AG04450 (cell line): ENCODE measurements at regions not wholly inside any gene's neighbourhood (a gene's known extent, or its start where the extent isn't known, plus 50 kb on each side); places are given as distances from the start of the nearest gene placed in this dataset.

Experiments used
- CTCF ChIA-PET: fragments of 300-600, 350-600 bp; formaldehyde crosslinking; extraction: SDS; loops from one replicate; lab custom pipeline; 2022; ENCODE audit warnings: antibody characterized with exemption, inconsistent platforms; lab: Charles Lee
- POLR2A ChIA-PET: fragments of 350-600 bp; formaldehyde crosslinking; extraction: SDS; loops from one replicate; lab custom pipeline; 2021; ENCODE audit warnings: antibody characterized with exemption, inconsistent platforms; lab: Yijun Ruan, JAX
- DNase-seq: peaks from one replicate; pipeline ENCODE4 v3.0.0-alpha.2; 2011; ENCODE audit warnings: low read depth, low spot score
- H3K27ac ChIP-seq: one replicate; pipeline ENCODE4 v1.5.1; 2012; ENCODE audit warnings: low read depth, low read length, control low read depth
- H3K27me3 ChIP-seq: one replicate; pipeline ENCODE4 v1.6.0; 2012; ENCODE audit warnings: low read length; ENCODE audit not compliant: control insufficient read depth, insufficient read depth
- H3K4me3 ChIP-seq: 2 replicates; pipeline ENCODE4 v1.5.1; 2011; ENCODE audit warnings: mild to moderate bottlenecking, low read depth, low read length, control low read depth
- H3K9me3 ChIP-seq: 2 replicates; pipeline ENCODE4 v1.5.1; 2012; ENCODE audit warnings: low read length; ENCODE audit not compliant: control insufficient read depth, insufficient read depth
- TF ChIP-seq, protein P1 (sequence below): IDR thresholded peaks from 2 replicates; pipeline ENCODE4 v1.5.1; 2011; ENCODE audit warnings: low read depth, low read length, control low read depth, inconsistent platforms

DNA sequence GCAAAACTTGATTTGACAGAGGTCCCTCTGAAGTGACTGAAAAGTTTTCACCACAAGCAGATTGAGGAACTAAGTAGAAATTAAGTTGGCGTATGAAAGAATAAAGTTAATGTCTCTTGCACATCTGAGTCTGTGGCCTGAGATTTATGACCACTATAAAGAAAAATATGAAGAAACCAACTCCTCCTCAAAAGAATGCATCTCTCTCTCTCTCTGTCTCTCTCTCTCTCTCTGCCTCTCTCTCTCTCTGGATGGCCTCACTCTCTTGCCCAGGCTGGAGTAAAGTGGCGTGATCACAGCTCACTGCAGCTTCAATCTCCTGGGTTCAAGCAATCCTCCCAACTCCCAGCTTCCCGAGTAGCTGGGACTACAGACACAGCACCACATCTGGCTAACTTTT, 55.2 kb downstream of the RPL22L1 start:
- H3K27me3 ChIP-seq, result no peaks in the 10 kb centered on the region
- DNase-seq, result no peak
- H3K27ac ChIP-seq, result no peak overlapping the region
- no peaks in the 10 kb centered on the region for H3K9me3 ChIP-seq
- no peak overlapping the region for H3K4me3 ChIP-seq
- TF ChIP-seq, protein P1, sequence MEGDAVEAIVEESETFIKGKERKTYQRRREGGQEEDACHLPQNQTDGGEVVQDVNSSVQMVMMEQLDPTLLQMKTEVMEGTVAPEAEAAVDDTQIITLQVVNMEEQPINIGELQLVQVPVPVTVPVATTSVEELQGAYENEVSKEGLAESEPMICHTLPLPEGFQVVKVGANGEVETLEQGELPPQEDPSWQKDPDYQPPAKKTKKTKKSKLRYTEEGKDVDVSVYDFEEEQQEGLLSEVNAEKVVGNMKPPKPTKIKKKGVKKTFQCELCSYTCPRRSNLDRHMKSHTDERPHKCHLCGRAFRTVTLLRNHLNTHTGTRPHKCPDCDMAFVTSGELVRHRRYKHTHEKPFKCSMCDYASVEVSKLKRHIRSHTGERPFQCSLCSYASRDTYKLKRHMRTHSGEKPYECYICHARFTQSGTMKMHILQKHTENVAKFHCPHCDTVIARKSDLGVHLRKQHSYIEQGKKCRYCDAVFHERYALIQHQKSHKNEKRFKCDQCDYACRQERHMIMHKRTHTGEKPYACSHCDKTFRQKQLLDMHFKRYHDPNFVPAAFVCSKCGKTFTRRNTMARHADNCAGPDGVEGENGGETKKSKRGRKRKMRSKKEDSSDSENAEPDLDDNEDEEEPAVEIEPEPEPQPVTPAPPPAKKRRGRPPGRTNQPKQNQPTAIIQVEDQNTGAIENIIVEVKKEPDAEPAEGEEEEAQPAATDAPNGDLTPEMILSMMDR, result no peak
- CTCF ChIA-PET, result interaction anchor here (5.0 to 7.7 kb wide), 2 partner anchors 14 to 400 kb away, joined by 19 to 366 read pairs; partner anchors contain the start of gene CLDN11
- POLR2A ChIA-PET, result no interaction called here

DNA sequence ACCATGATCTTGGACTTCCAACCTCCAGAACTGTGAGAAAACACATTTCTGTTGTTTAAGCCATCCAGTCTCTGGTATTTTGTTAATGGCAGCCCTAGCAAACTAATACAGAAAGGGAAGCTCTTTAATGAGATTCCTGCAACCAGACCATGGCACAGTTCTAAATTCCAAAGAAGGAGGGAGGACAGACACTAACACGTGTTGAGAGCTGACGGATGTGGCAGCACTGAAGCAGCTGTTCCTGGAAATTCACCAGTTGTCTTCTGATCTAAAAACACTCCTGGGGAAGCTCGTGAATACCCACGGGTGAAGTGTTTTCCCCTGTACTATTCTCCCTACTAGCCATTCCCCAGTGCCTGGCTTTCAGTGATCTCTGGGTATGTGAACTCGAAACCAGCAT, 56.7 kb downstream of the RPL22L1 start:
- no peak for DNase-seq
- TF ChIP-seq, protein P1, result no peak
- ChIA-PET POLR2A (interaction anchor here (0.5 kb wide), 1 partner anchor 674 kb away, joined by 8 read pairs; no protein-coding TSS in a partner anchor), CTCF (interaction anchor here (0.7 to 7.7 kb wide), 20 partner anchors 10 to 504 kb away, joined by 3 to 366 read pairs (median 10); partner anchors contain the start of gene CLDN11)
- Histone ChIP-seq H3K4me3 (no peak overlapping the region), H3K9me3 (no peaks in the 10 kb centered on the region), H3K27ac (no peak overlapping the region), H3K27me3 (no peaks in the 10 kb centered on the region)

DNA sequence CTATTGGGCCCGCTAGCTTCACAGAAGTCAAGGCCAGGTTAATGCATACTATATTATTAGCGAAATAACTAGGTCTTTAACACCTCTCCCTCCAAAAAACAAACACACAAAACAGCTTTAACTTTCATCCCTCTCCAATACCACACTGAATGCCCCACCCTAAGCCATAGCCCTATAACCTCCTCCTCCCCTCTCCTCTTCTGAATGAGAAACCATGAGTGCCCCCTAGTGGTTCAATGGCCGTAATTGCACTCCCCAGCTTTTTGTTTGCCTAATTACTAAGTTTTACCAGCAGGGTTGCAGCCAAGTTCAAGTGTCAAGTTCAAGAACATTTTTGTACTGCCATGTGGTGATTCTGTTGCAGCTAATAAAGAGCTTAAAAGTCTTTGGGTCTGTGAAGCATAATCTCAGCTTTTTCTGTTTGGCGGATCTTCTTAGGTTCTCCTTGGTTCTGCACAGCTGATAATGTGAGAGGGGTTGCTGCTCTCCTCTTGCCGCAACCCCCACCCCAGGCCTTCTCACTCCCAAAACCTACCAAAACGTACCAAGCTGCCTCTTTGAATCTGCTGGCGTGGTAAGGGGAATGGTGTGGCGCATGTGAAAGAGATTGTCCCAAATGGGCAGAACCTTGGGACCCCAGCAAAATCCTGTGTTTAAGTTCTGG, 57.9 kb downstream of the RPL22L1 start:
- ChIA-PET CTCF (interaction anchor here (0.5 to 7.7 kb wide), 104 partner anchors 9 to 537 kb away, joined by 3 to 366 read pairs (median 5); partner anchors contain the start of genes CLDN11 and SLC7A14), POLR2A (interaction anchor here (0.7 to 1.8 kb wide), 7 partner anchors 9 to 396 kb away, joined by 3 to 8 read pairs (median 3); partner anchors contain the start of gene CLDN11)
- no peaks in the 10 kb centered on the region for H3K27me3 ChIP-seq
- H3K27ac ChIP-seq, result no peak overlapping the region
- H3K4me3 ChIP-seq, result no peak overlapping the region
- H3K9me3 ChIP-seq, result no peaks in the 10 kb centered on the region; the same call in 1 of the 2 replicates
- peak; percentile 61 for DNase-seq
- TF ChIP-seq, protein P1, result peak; percentile 92

DNA sequence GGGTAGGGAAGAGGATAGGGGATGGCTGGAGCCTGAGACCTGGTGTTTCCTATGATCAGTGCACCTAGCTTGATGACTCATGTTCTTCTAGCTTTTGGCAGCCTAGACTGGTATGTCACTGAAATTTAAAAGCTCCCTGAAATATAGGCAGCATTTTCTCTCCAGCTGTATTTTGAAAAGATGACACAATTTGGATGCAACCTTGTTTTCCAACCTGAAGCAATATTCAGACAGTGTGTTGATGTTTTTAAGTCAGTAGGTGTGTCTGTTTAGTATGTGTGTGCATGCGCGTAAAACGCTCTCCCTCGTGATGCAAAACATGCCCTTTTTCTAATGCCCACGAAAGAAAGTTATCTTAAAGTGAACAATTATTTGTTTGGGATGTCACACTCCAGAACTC, 58.5 kb downstream of the RPL22L1 start:
- Histone ChIP-seq H3K27me3 (no peaks in the 10 kb centered on the region), H3K9me3 (no peaks in the 10 kb centered on the region; the same call in 1 of the 2 replicates), H3K4me3 (no peak overlapping the region), H3K27ac (no peak overlapping the region)
- ChIA-PET POLR2A (interaction anchor here (0.7 to 1.8 kb wide), 7 partner anchors 9 to 396 kb away, joined by 3 to 8 read pairs (median 3); partner anchors contain the start of gene CLDN11), CTCF (interaction anchor here (0.5 to 7.7 kb wide), 95 partner anchors 9 to 512 kb away, joined by 3 to 366 read pairs (median 5); partner anchors contain the start of genes CLDN11 and SLC7A14)
- DNase-seq, result no peak
- TF ChIP-seq, protein P1, result no peak

DNA sequence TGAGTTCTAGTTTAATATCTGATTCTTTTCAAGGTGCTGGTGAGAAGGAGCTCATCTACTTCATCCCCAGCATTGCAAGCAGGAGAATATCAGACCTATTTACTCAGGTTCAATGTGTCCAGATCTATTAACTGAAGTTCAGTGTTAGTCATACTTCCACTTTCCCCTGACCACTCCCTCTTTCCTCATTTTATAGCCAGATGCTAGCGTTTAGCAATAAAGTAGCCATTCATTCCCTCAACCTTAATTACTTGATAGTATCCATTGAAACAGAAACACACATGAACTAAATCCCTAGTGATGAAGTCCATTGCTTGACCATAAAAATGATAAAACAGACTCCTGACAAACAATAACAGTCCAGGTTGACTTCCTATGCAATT, 60.0 kb downstream of the RPL22L1 start:
- ChIA-PET CTCF (interaction anchor here (0.6 to 7.7 kb wide), 42 partner anchors 15 to 987 kb away, joined by 3 to 366 read pairs (median 4); partner anchors contain the start of genes CLDN11 and SLC7A14), POLR2A (interaction anchor here (0.6 kb wide), 1 partner anchor 374 kb away, joined by 7 read pairs; no protein-coding TSS in a partner anchor)
- TF ChIP-seq, protein P1, result no peak
- Histone ChIP-seq H3K4me3 (no peak overlapping the region), H3K27ac (no peak overlapping the region), H3K27me3 (no peaks in the 10 kb centered on the region), H3K9me3 (no peaks in the 10 kb centered on the region; the same call in 1 of the 2 replicates)
- no peak for DNase-seq
